ENCODE measurements at regions not wholly inside any gene's neighbourhood (a gene's known extent, or its start where the extent isn't known, plus 50 kb on each side); places are given as distances from the start of the nearest gene placed in this dataset.
"Not testable (repeated sequence)": the region's sequence is repeated elsewhere in the genome, so short reads cannot be mapped to it uniquely, and the experiment has no call there.

GRCh38 chr2:161480123-161480522 lies 64.0 kb downstream of the TBR1 start:
- intact Hi-C loops (cut with micrococcal nuclease) = no loop called here

- intact Hi-C loops (cut with micrococcal nuclease) = no loop called here
Observed at GRCh38 chr2:161481619-161482018, 65.5 kb downstream of the TBR1 start.

- intact Hi-C loops (cut with micrococcal nuclease) = no loop called here
Observed at GRCh38 chr2:161484061-161484460, 68.0 kb downstream of the TBR1 start.

- intact Hi-C loops (cut with micrococcal nuclease) = no loop called here
Observed at GRCh38 chr2:161486111-161486510, 70.0 kb downstream of the TBR1 start.

GRCh38 chr2:161488131-161488699 lies 72.1 kb downstream of the TBR1 start:
- intact Hi-C loops (cut with micrococcal nuclease) = no loop called here

GRCh38 chr2:161488879-161489278 lies 72.8 kb downstream of the TBR1 start:
- intact Hi-C loops (cut with micrococcal nuclease) = no loop called here

GRCh38 chr2:161500892-161501610 lies 85.0 kb downstream of the TBR1 start:
- intact Hi-C loops (cut with micrococcal nuclease) = loop anchor here (5.0 kb wide), 2 partner anchors 79 to 621 kb away; no protein-coding TSS in a partner anchor

- intact Hi-C loops (cut with micrococcal nuclease) = loop anchor here (5.0 kb wide), 2 partner anchors 80 to 620 kb away; no protein-coding TSS in a partner anchor
Observed at GRCh38 chr2:161502279-161502678, 86.2 kb downstream of the TBR1 start.

GRCh38 chr2:161504628-161505289 lies 88.7 kb downstream of the TBR1 start:
- intact Hi-C loops (cut with micrococcal nuclease) = loop anchor here (5.0 kb wide), 2 partner anchors 82 to 618 kb away; no protein-coding TSS in a partner anchor

GRCh38 chr2:161505466-161505865 lies 89.4 kb downstream of the TBR1 start:
- intact Hi-C loops (cut with micrococcal nuclease) = not testable (repeated sequence)

- intact Hi-C loops (cut with micrococcal nuclease) = not testable (repeated sequence)
Observed at GRCh38 chr2:161513295-161514032, 97.4 kb downstream of the TBR1 start.

- intact Hi-C loops (cut with micrococcal nuclease) = no loop called here
Observed at GRCh38 chr2:161522796-161523195, 101.4 kb upstream of the SLC4A10 start.

- intact Hi-C loops (cut with micrococcal nuclease) = no loop called here
Observed at GRCh38 chr2:161533218-161533617, 91.0 kb upstream of the SLC4A10 start.

GRCh38 chr2:161546635-161547034 lies 77.6 kb upstream of the SLC4A10 start:
- intact Hi-C loops (cut with micrococcal nuclease) = no loop called here

GRCh38 chr2:161547130-161547529 lies 77.1 kb upstream of the SLC4A10 start:
- intact Hi-C loops (cut with micrococcal nuclease) = no loop called here

- intact Hi-C loops (cut with micrococcal nuclease) = no loop called here
Observed at GRCh38 chr2:161552015-161552414, 72.2 kb upstream of the SLC4A10 start.

GRCh38 chr2:161555826-161556225 lies 68.4 kb upstream of the SLC4A10 start:
- intact Hi-C loops (cut with micrococcal nuclease) = no loop called here

GRCh38 chr2:161556440-161556839 lies 67.8 kb upstream of the SLC4A10 start:
- intact Hi-C loops (cut with micrococcal nuclease) = no loop called here

GRCh38 chr2:161557538-161557937 lies 66.7 kb upstream of the SLC4A10 start:
- intact Hi-C loops (cut with micrococcal nuclease) = no loop called here

- intact Hi-C loops (cut with micrococcal nuclease) = no loop called here
Observed at GRCh38 chr2:161564906-161565305, 59.3 kb upstream of the SLC4A10 start.

- intact Hi-C loops (cut with micrococcal nuclease) = no loop called here
Observed at GRCh38 chr2:161569401-161569800, 54.8 kb upstream of the SLC4A10 start.

Measured in T-helper 1 cell treated with Interleukin-12 subunit alpha and Interleukin-12 subunit beta and Interleukin-4 antibody, amounts not matched to agents 30 ng/mL and 1 ng/mL, for 36 hours (primary cell).